HG03575 (cell line): ENCODE measurements at regions not wholly inside any gene's neighbourhood (a gene's known extent, or its start where the extent isn't known, plus 50 kb on each side); places are given as distances from the start of the nearest gene placed in this dataset.
"Not testable (repeated sequence)": the region's sequence is repeated elsewhere in the genome, so short reads cannot be mapped to it uniquely, and the experiment has no call there.

ENCODE experiments used
- ATAC-seq: cut with Tn5 transposase; IDR thresholded peaks from one replicate; pipeline ENCODE4 v1.9.1; 2021; ENCODE audit not compliant: unreplicated experiment, insufficient number of reproducible peaks, low FRiP score; ENCODE audit errors: extremely low read depth

DNA sequence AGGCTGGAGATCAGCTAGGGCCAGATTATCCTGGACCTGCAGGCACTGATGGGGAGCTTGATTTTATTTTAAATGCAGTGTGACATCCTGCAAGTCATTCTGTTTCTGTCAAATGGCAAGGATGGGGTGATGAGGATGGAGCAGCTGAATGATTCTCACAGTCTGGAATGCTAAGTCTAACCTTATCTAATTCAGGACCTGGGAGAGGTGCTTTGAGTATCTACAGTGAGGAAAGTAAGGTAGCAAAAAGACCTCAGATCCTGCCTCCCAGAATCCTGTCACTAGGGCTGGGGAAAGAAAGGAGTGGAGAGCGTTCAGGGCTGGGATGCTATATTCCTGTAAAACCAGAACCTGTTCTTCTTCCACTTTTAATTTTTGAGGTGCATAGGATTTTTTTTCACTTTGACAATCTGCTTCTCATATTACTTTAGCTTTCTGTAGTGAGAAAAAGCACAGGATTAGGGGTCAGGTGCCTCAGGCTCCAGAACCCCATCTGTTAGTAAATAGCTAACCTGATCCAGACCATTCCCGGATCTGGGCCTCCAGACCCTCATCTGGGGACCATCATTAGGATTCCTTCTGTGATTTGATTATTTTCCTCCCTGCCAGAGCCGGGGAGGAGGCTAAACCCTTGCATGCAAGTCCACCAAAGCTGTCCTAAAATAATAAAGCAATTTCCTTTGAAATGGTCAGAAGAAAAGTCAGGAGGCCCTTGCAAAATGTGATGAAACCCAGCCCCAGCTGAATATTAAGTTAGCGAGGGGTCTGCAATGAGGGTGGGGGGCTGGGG lies 54.7 kb downstream of the ASCL1 start:
- no peak for ATAC-seq

GRCh38 chr12:103012884-103013283 lies 55.4 kb downstream of the ASCL1 start:
- ATAC-seq = no peak

DNA sequence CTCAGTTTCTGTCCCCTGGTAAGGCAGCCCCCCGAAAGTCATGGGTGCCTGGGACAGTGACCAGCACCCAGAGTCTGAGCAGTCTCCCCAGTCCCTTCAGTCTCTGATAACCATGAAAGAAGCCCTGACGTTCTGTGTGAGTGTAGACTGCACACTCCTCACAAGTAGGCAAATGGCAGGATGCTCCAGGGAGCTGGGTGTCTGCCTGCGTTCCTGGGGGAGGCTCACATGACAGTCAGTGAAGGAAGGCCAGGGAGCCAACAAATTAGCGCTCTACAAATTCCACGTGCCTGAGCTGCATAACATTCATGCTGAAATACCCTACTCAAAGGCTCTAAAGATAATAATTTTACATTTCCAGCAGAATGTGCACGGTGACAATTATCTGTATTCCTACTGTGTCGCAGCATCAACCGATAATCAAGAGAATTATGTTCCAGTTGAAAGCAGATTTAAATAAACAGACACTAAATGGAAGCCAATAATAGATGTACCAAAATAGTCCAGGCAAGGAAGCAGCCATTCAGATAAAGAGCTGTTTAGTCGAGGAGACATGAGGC lies 56.3 kb downstream of the ASCL1 start:
- ATAC-seq = no peak

DNA sequence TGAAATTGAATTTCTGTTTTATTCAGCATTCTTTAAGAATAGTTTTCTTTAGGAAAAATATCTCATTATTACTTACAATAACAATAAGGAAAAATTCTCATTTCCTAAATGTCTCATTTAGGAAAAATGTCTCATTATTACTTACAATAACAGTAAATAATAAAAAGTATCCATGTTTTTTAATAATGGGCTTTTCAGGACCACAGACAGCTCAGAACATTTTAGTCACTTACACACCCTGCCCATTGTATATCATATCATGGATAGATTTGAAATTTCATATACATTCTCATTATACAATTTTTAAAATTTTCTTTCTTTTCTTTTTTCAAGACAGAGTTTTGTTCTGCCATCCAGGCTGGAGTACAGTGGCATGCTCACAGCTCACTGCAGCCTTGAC lies 58.9 kb downstream of the ASCL1 start:
- ATAC-seq = no peak

DNA sequence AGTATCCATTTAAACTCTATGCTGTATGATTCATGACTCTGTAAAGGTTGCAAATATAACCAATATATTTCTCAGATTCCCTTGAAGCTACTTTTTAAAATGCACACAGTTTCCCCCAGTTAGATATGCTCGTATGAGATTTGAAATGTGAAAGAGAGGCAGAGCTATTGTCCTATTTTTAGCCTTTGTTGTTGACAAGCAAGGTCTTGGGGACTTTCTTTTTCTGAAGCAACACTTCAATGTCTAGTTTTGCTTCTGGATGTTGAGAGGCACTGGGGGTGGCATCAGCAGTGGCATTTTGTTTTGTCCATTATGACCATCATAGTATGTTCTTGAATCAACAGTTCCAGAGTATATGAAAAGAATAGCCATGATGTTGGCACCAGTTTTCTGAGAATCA lies 63.4 kb downstream of the ASCL1 start:
- ATAC-seq = no peak

- no peak for ATAC-seq
Measured at GRCh38 chr12:103021538-103022218, 64.2 kb downstream of the ASCL1 start.

- ATAC-seq = no peak
Measured at GRCh38 chr12:103024650-103025049, 67.2 kb downstream of the ASCL1 start.

- not testable (repeated sequence) for ATAC-seq
Measured at GRCh38 chr12:103026643-103027042, 69.2 kb downstream of the ASCL1 start.

DNA sequence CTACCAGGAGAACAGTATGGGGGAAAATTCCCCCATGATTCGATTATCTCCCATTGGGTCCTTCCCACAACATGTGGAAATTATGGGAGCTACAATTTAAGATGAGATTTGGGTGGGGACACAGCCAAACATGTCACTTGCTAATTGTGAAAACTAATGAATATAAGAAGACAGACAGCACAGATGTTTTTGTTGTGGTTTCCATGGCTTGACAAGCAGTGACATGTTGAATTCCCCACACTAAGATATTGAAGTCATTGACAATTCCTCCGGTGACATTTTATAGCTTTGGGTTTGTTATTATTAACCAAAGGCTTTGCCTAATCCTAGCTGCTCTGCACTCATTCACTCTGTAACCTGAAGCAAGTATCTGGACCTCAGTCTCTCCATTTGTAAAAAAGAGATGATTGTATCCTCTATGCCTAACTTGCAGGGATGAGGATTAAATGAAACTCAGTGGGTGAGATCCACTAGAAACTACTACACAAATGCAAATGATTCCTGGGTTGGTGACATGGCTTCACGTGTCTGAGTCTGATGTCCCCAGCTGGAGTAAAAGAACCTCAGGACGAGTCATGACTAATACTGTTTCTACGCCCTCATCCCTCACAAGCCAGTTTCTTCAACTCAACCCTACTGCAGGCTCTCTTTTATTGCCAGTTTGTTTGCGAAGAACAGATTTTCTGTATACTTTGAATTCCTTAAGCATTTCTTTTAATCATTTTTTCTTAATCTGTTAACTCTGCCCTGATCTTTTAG lies 71.6 kb downstream of the ASCL1 start:
- no peak for ATAC-seq

- no peak for ATAC-seq
Measured at GRCh38 chr12:103036581-103037214, 79.2 kb downstream of the ASCL1 start.

DNA sequence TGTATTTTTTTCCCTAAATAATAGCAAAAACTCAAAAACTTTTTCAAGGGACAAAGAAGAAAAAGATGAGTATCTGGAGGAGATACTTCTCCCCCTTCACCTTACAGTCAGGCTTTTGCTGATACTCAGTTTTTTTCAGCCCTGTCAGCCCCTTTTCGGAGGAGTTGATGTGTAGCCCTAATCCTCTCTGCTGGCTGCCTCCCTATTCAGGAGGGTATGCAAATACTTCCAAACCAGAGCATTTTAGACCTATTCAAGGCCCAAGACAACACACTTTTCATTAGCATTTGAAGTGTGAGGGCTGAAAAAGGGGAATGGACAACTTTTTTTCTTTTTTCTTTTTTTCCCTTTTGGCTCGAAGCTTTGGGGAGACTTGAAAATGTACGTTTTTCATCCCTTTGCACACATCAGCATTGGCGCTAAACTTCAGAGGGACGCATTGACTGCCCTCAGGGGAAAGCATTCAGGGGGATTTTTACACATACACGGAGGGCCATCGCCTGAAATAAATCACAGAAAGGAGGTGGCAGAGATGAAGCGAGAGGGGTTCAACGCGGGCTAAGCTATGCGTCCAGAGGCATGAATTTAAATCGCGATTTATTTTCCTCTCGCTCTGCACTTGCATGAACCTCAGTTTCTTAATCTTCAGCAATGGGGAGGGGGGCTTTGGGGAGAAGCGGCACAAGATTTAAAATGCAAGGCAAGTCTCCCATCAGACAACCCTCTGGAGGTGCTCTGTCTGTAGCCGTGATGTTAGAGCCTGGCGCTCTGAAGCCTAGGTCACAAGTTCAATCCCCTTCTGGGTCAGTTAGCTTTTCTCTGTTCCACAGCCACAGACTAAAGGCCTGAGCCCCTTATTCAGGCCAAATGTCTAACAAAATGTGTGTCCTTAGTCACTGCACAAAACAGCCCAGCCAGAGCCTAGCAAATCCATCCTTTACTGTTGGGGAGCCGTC lies 86.3 kb downstream of the ASCL1 start:
- no peak for ATAC-seq

GRCh38 chr12:103046154-103046553 lies 88.7 kb downstream of the ASCL1 start:
- ATAC-seq = no peak

- ATAC-seq = no peak
Measured at GRCh38 chr12:103050273-103050672, 92.8 kb downstream of the ASCL1 start.

- ATAC-seq = no peak
Measured at GRCh38 chr12:103053089-103053488, 95.6 kb downstream of the ASCL1 start.

DNA sequence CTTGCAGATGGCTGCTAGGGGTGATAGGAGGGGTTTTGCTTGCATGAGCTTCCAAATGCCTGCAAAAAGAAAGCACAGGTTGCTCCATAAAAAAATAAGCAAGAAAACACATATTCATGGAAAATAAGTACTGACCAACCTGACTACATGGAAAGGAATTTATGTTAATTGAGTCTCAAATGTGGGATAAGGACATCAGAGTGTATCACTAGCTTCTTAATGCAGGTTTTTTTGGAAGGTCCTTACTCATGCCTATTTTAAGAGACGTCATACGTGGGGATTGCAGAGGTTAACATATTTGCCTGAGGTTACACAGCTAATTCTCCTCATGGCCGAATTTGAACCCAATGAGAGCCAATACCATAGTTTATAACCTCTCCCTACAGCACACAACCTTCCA lies 116.2 kb downstream of the ASCL1 start:
- ATAC-seq = no peak

GRCh38 chr12:103075848-103076247 lies 118.4 kb downstream of the ASCL1 start:
- ATAC-seq = no peak

GRCh38 chr12:103077108-103077773 lies 119.8 kb downstream of the ASCL1 start:
- ATAC-seq = no peak

DNA sequence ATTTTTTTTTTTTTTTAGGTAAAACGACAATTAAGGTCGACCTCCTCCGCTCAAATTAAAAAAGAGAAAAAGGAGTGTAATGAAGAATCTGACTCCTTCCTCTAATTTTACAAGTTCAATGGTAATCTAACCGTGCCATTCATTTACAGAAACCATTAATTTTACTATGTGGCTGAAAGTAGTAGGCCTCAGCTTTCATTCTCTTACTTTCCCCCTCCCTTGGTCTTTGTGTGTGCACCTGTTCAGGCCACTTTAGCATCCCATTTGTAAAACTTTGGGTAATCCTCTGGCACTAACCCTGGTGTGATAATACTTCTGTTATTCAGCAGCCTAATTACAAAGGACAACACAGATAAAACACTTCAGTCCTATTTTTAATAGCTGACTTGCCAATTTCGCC lies 128.1 kb downstream of the ASCL1 start:
- no peak for ATAC-seq
